ENCODE measurements at regions not wholly inside any gene's neighbourhood (a gene's known extent, or its start where the extent isn't known, plus 50 kb on each side); places are given as distances from the start of the nearest gene placed in this dataset.

GRCh38 chr2:216956820-216957493 lies 97.1 kb upstream of the TNP1 start:
- Histone ChIP-seq H3K27me3 (replicated peaks; ENCODE audit: insufficient read depth, low read depth, low read length, poor library complexity) (peaks cover 2% of the 10 kb centered on the region), H3K36me3 (ENCODE audit: insufficient read depth, low read length, poor library complexity, severe bottlenecking) (no peaks in the 10 kb centered on the region), H3K4me3 (ENCODE audit: low read depth, low read length, poor library complexity, severe bottlenecking) (no peak overlapping the region), H3K9me3 (ENCODE audit: low read depth, low read length, poor library complexity, severe bottlenecking) (no peaks in the 10 kb centered on the region), H3K27ac (ENCODE audit: low read depth, low read length, poor library complexity, severe bottlenecking) (no peak overlapping the region), H3K4me1 (ENCODE audit: insufficient read depth, low read length, poor library complexity, severe bottlenecking) (no peaks in the 10 kb centered on the region)
- intact Hi-C loops (cut with micrococcal nuclease; ENCODE audit: unreplicated experiment), result no loop called here
- no TSS peak for BruUV-seq (replicated peaks)
- TF ChIP-seq CTCF (conservative IDR thresholded peaks at IDR 0.05; ENCODE audit: low read depth, low read length) (no peak), EZH2 (IDR thresholded peaks at IDR 0.05; ENCODE audit: borderline replicate concordance, low read depth, low read length, poor library complexity, severe bottlenecking) (no peak)
- ChIA-PET POLR2A (ENCODE audit: low non-redundant PET) (no interaction called here), CTCF (no interaction called here)
- no peak for DNase-seq (ENCODE audit: low spot score)

DNA sequence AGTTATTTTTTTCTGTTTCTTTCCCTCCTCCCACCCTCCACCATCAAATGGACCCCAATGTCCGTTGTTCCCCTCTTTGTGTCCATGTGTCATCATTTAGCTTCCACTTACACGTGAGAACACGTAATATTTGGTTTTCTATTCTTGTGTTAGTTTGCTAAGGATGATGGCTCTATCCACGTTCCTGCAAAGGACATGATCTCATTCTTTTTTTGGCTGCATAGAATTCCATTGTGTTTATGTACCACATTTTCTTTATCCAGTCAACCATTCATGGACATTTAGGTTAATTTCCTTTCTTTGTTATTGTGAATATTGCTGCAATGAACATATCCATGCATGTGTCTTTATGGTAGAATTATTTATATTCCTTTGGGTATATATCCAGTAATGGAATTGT lies 91.3 kb upstream of the TNP1 start:
- intact Hi-C loops (cut with micrococcal nuclease; ENCODE audit: unreplicated experiment), result no loop called here
- POLR2A ChIA-PET (ENCODE audit: low non-redundant PET), result no interaction called here
- CTCF ChIA-PET, result interaction anchor here (0.7 kb wide), 1 partner anchor 656 kb away, joined by 3 read pairs; no protein-coding TSS in a partner anchor
- H3K27me3 ChIP-seq (replicated peaks; ENCODE audit: insufficient read depth, low read depth, low read length, poor library complexity), result peaks cover 2% of the 10 kb centered on the region
- no peak for DNase-seq (ENCODE audit: low spot score)
- H3K9me3 ChIP-seq (ENCODE audit: low read depth, low read length, poor library complexity, severe bottlenecking), result no peaks in the 10 kb centered on the region
- no peaks in the 10 kb centered on the region for H3K4me1 ChIP-seq (ENCODE audit: insufficient read depth, low read length, poor library complexity, severe bottlenecking)
- no TSS peak for BruUV-seq (replicated peaks)
- H3K27ac ChIP-seq (ENCODE audit: low read depth, low read length, poor library complexity, severe bottlenecking), result no peak overlapping the region
- no peaks in the 10 kb centered on the region for H3K36me3 ChIP-seq (ENCODE audit: insufficient read depth, low read length, poor library complexity, severe bottlenecking)
- no peak for TF ChIP-seq CTCF (conservative IDR thresholded peaks at IDR 0.05; ENCODE audit: low read depth, low read length)
- no peak overlapping the region for H3K4me3 ChIP-seq (ENCODE audit: low read depth, low read length, poor library complexity, severe bottlenecking)

DNA sequence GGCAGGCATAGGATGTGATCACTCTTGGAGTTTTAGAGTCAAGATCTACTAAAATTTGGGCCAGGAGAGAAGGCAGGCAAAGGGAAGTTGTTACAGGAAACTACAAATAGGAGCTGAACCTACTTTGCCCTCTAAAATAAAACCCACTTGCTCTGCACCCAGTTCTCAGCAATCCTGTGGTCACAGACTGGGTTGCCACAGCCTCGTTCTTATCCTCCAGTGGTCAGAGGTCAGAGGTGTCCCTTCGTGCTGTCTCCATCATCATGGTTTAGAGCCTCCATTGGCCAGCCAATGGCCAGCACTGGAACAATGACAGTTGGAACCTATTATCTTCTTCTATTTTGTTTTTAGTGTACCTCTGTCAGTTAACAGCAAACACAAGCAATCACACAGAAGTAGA lies 90.7 kb upstream of the TNP1 start:
- no peak for DNase-seq (ENCODE audit: low spot score)
- POLR2A ChIA-PET (ENCODE audit: low non-redundant PET), result no interaction called here
- no peak overlapping the region for H3K27ac ChIP-seq (ENCODE audit: low read depth, low read length, poor library complexity, severe bottlenecking)
- intact Hi-C loops (cut with micrococcal nuclease; ENCODE audit: unreplicated experiment), result no loop called here
- H3K4me1 ChIP-seq (ENCODE audit: insufficient read depth, low read length, poor library complexity, severe bottlenecking), result no peaks in the 10 kb centered on the region
- CTCF ChIA-PET, result interaction anchor here (0.7 kb wide), 1 partner anchor 656 kb away, joined by 3 read pairs; no protein-coding TSS in a partner anchor
- no peak for TF ChIP-seq EZH2 (IDR thresholded peaks at IDR 0.05; ENCODE audit: borderline replicate concordance, low read depth, low read length, poor library complexity, severe bottlenecking)
- no peaks in the 10 kb centered on the region for H3K9me3 ChIP-seq (ENCODE audit: low read depth, low read length, poor library complexity, severe bottlenecking)
- H3K4me3 ChIP-seq (ENCODE audit: low read depth, low read length, poor library complexity, severe bottlenecking), result no peak overlapping the region
- no TSS peak for BruUV-seq (replicated peaks)
- no peaks in the 10 kb centered on the region for H3K36me3 ChIP-seq (ENCODE audit: insufficient read depth, low read length, poor library complexity, severe bottlenecking)
- peaks cover 2% of the 10 kb centered on the region for H3K27me3 ChIP-seq (replicated peaks; ENCODE audit: insufficient read depth, low read depth, low read length, poor library complexity)
